ENCODE measurements at regions not wholly inside any gene's neighbourhood (a gene's known extent, or its start where the extent isn't known, plus 50 kb on each side); places are given as distances from the start of the nearest gene placed in this dataset.

DNA sequence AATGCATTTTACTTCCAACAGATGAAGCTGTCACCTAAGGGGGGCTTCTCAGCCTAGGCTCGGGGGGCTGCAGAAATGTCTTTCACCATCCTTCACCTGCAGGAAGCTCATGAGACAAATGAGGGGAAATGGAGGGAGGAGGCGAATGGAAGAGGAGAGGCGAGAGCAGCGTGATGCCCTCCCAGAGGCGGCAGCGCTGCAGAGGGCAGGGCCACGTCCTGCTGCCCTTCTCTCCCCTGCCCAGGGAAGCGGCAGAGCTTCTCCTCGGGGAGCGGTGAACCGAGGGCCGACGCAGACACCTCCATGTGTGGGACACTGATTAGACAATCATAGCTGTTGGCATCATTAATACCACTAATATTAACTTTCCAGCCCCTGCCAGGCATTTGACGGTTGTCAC lies 78.3 kb downstream of the SERPINA3 start:
- peak in 1 of 5 donors; percentile 23 for DNase-seq
- TF ChIP-seq, protein P1, sequence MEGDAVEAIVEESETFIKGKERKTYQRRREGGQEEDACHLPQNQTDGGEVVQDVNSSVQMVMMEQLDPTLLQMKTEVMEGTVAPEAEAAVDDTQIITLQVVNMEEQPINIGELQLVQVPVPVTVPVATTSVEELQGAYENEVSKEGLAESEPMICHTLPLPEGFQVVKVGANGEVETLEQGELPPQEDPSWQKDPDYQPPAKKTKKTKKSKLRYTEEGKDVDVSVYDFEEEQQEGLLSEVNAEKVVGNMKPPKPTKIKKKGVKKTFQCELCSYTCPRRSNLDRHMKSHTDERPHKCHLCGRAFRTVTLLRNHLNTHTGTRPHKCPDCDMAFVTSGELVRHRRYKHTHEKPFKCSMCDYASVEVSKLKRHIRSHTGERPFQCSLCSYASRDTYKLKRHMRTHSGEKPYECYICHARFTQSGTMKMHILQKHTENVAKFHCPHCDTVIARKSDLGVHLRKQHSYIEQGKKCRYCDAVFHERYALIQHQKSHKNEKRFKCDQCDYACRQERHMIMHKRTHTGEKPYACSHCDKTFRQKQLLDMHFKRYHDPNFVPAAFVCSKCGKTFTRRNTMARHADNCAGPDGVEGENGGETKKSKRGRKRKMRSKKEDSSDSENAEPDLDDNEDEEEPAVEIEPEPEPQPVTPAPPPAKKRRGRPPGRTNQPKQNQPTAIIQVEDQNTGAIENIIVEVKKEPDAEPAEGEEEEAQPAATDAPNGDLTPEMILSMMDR (IDR thresholded peaks at IDR 0.05; ENCODE audit: borderline replicate concordance, extremely low read depth, insufficient read depth) = no peak

DNA sequence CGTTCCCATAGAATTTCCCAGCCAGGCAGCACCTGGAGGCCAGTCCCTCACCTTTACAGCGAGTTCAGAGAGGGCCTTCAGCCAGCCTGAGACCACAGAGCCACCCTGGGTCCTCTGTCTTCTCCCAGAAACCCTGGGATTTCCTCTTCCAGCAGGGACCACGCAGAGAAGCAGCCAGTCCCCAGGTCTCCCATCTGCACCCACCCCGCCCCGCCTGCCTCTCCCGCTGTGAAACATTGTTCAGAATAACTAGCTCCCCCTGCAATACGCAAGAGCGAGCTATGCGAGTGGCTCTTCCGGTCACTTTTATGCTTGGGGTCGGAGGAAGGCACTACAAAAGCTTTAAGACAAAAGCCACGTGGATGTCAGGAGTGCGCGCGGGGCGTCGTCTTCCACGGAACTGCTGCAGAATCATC lies 77.8 kb downstream of the SERPINA3 start:
- FAIRE-seq (no peak), DNase-seq (peak in 1 of 5 donors; percentile 31)
- TF ChIP-seq, protein P1 (IDR thresholded peaks at IDR 0.05; ENCODE audit: borderline replicate concordance, extremely low read depth, insufficient read depth) = no peak
- H3K9ac ChIP-seq (ENCODE audit: low read length in 3 of 3) = peak overlapping the region in 1 of 3 donors; percentile 46
- peaks cover 0 to 2% (median 0%) of the 10 kb centered on the region in 3 donors for H3K4me1 ChIP-seq (ENCODE audit: control insufficient read depth in 2 of 3, insufficient read depth in 2 of 3, low read depth in 1 of 3, low read length in 3 of 3)
- no peaks in the 10 kb centered on the region for H3K27me3 ChIP-seq (ENCODE audit: control insufficient read depth, insufficient read depth, low read length)
- H3K9me3 ChIP-seq (ENCODE audit: control insufficient read depth in 2 of 3, insufficient read depth in 1 of 3, low read length in 3 of 3) = no peaks in the 10 kb centered on the region
- intact Hi-C loops (cut with DNase I) = loop anchor here (10.0 kb wide), 2 partner anchors 405 to 745 kb away; no protein-coding TSS in a partner anchor
- H3K36me3 ChIP-seq (ENCODE audit: control insufficient read depth in 2 of 3, insufficient read depth in 3 of 3, low read length in 3 of 3) = no peaks in the 10 kb centered on the region
- H3K27ac ChIP-seq (ENCODE audit: low read depth in 2 of 2, low read length in 2 of 2) = no peak overlapping the region
- H3K4me3 ChIP-seq (ENCODE audit: low read length in 3 of 3) = no peak overlapping the region

More for the DNA sequence above, 78.3 kb downstream of the SERPINA3 start:
- Histone ChIP-seq H3K9me3 (ENCODE audit: control insufficient read depth in 2 of 3, insufficient read depth in 1 of 3, low read length in 3 of 3) (no peaks in the 10 kb centered on the region), H3K4me3 (ENCODE audit: low read length in 3 of 3) (no peak overlapping the region), H3K9ac (ENCODE audit: low read length in 3 of 3) (no peak overlapping the region), H3K4me1 (ENCODE audit: control insufficient read depth in 2 of 3, insufficient read depth in 2 of 3, low read depth in 1 of 3, low read length in 3 of 3) (peaks cover 0 to 2% (median 0%) of the 10 kb centered on the region in 3 donors), H3K36me3 (ENCODE audit: control insufficient read depth in 2 of 3, insufficient read depth in 3 of 3, low read length in 3 of 3) (no peaks in the 10 kb centered on the region), H3K27me3 (ENCODE audit: control insufficient read depth, insufficient read depth, low read length) (no peaks in the 10 kb centered on the region), H3K27ac (ENCODE audit: low read depth in 2 of 2, low read length in 2 of 2) (no peak overlapping the region)
- intact Hi-C loops (cut with DNase I) = no loop called here
- FAIRE-seq = no peak

DNA sequence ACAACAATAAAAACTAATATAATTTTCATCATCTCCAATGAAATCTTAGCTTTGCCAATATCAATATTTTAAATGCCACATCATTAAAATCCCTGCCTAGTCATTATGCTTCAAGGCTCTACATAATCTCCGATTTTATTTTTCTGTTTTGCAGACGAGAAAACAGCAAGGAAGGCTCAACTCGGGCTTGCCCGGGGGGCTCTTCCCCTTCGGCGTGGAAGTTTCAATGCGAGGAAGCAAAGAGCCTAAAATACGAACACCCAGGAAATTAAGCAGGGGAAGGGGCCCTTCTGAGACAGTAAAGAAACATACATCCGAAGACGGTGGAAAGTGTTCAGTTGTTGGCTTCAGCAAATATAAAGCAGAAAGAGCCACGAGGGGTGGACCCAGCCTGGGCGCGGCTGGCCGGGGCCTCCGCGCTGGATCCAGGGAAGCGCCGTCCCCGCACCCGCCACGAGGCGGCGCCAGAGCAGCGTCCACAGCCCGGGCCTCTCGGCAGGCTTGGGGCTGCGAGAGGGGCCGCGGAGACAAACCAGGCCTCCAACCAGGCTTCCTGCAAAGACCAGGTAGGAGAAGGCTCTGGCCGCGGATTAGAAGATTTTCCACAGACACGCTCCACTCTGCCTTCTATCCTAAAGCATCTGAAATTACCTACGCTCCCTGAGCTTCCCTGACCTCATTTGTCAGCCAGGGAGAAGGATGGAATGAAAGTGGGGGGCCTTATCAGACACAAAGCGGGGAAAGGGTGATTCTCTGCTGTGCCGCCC lies 77.2 kb downstream of the SERPINA3 start:
- no peaks in the 10 kb centered on the region for H3K36me3 ChIP-seq (ENCODE audit: control insufficient read depth in 2 of 3, insufficient read depth in 3 of 3, low read length in 3 of 3)
- peak overlapping the region in 1 of 3 donors; percentile 46 for H3K9ac ChIP-seq (ENCODE audit: low read length in 3 of 3)
- no peak overlapping the region for H3K27ac ChIP-seq (ENCODE audit: low read depth in 2 of 2, low read length in 2 of 2)
- TF ChIP-seq, protein P1 (IDR thresholded peaks at IDR 0.05; ENCODE audit: borderline replicate concordance, extremely low read depth, insufficient read depth) = peak; percentile 76
- intact Hi-C loops (cut with DNase I) = loop anchor here (10.0 kb wide), 2 partner anchors 405 to 745 kb away; no protein-coding TSS in a partner anchor
- no peak for FAIRE-seq
- no peak overlapping the region for H3K4me3 ChIP-seq (ENCODE audit: low read length in 3 of 3)
- no peaks in the 10 kb centered on the region for H3K27me3 ChIP-seq (ENCODE audit: control insufficient read depth, insufficient read depth, low read length)
- DNase-seq = peak; percentile 81 to 86 (median 84)
- H3K9me3 ChIP-seq (ENCODE audit: control insufficient read depth in 2 of 3, insufficient read depth in 1 of 3, low read length in 3 of 3) = no peaks in the 10 kb centered on the region
- H3K4me1 ChIP-seq (ENCODE audit: control insufficient read depth in 2 of 3, insufficient read depth in 2 of 3, low read depth in 1 of 3, low read length in 3 of 3) = peaks cover 0 to 2% (median 0%) of the 10 kb centered on the region in 3 donors
